VCaP (cell line): ENCODE measurements at regions not wholly inside any gene's neighbourhood (a gene's known extent, or its start where the extent isn't known, plus 50 kb on each side); places are given as distances from the start of the nearest gene placed in this dataset.

Experiments used
- H3K27ac ChIP-seq: fragments of 450-650 bp; 2 replicates; pipeline ENCODE4 v1.5.1; 2017
- TF ChIP-seq, protein P1 (sequence below): fragments of 450-650 bp; conservative IDR thresholded peaks from 2 replicates; pipeline ENCODE4 v1.5.1; 2017; ENCODE audit warnings: mild to moderate bottlenecking, moderate library complexity

DNA sequence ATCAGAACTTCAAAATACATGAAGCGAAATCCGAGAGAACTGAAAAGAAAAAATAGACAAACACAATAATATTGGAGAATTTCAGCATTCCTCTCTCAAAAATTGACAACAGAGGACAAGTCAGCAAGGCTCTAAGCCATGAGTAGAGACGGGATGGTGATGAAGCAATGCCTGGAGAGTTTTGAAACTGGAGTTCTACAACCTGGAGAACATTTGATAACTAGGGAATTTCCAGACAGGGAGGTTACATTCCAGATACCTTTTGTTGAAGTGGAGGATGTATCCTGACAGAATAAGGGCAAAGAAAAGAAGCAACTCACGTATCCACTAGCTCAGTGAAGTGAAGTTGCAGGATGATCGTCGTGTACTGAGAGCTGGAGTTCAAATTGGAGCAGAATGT is 291.4 kb downstream of the CTTN start:
- TF ChIP-seq, protein P1, sequence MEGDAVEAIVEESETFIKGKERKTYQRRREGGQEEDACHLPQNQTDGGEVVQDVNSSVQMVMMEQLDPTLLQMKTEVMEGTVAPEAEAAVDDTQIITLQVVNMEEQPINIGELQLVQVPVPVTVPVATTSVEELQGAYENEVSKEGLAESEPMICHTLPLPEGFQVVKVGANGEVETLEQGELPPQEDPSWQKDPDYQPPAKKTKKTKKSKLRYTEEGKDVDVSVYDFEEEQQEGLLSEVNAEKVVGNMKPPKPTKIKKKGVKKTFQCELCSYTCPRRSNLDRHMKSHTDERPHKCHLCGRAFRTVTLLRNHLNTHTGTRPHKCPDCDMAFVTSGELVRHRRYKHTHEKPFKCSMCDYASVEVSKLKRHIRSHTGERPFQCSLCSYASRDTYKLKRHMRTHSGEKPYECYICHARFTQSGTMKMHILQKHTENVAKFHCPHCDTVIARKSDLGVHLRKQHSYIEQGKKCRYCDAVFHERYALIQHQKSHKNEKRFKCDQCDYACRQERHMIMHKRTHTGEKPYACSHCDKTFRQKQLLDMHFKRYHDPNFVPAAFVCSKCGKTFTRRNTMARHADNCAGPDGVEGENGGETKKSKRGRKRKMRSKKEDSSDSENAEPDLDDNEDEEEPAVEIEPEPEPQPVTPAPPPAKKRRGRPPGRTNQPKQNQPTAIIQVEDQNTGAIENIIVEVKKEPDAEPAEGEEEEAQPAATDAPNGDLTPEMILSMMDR: no peak
- no peak overlapping the region for H3K27ac ChIP-seq

DNA sequence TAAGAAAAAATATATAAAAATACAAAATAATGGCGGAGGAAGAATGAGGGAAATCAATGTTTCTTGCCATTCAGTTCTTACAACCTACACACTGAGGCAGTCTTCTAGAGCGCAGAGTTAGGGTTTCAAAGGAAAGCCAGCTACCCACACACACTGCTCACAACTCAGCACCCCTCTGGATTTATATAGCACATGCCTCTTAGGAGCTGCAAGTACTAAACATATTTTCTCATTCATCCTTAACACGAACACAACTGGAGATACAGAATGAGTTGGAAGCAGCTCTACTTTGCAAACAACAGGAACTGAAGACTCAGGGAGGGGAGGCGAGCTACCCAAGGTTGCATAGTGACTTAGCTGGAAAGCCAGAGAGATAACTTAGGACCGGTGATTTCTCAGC is 293.8 kb downstream of the CTTN start:
- TF ChIP-seq, protein P1: no peak
- H3K27ac ChIP-seq: no peak overlapping the region

DNA sequence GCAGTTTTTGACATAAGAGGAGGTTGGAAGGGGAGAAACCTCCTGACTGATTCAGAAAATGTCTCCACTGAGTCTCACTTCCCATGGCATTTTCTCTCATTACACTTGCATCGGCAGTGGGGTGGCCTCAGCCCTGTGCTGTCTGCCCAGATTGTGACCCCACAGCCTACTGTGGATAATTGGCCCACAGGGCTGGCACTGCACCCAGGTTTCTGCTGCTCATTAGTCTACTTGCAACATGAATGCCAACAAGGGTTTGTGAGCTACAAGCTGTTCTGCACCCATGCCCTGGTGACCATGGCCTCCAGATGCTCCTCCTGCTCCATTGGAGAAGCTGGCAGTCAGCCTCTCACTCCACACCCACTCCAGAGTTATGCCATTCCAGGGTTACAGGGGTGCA is 296.0 kb downstream of the CTTN start:
- H3K27ac ChIP-seq: no peak overlapping the region
- TF ChIP-seq, protein P1: no peak

DNA sequence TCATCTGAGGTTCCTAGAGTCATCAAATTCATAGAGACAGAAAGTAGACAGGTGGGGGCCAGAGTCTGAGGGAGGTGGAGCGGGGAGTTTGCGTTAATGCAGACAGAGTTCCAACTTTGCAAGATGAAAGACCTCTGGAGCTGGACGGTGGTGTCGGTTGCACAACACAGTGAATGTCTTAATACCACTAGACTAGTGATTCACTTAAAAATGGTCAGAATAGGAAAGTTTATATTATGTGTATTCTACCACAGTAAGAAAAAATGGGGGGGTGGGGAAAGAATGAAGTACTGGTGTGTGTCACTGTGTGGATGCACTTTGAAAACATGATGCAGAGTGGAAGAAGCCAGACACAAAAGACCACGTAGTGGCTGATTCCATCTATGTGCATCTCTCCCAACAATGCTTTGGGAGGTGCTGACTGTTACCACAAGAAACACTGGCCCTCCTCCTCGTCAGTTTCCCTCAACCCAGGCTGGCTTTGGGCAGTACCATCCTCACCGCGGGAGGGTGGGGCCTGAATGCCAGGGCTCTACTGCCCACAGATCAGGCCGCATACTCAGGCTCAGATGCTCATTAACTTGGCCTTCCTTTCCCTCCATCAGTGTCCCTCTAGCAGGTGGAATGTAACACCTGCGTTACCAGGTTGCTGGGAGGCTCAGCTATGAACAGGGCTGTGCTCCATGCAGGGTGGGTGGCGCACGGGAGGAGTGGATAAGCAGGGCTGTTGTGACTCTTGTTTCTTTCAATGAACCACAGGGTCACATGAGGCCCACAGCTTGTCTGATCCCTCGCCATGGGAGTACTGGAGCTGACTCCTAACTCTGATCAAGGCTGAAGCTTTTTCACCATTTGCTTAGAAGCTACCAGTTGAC is 297.0 kb downstream of the CTTN start:
- TF ChIP-seq, protein P1: no peak
- no peak overlapping the region for H3K27ac ChIP-seq

DNA sequence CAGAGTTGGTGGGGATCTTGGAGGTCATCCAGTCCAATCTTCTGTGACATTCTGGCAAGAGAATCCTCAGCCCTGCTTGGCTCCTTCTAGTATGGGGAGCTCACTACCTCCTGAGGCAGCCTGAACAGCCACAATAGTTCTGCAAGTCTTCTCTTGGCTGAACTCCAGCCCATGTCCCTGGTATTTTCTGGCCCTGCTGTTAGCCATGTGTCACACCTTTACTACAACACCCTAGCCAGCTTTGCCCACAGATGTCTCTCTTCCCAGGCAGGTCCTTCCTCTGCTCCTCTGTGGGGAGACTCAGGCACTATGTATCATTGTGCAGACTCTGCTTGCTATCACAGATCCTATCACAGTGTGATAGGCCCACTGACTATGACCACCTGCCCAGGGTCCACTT is 297.7 kb downstream of the CTTN start:
- TF ChIP-seq, protein P1: no peak
- H3K27ac ChIP-seq: no peak overlapping the region

DNA sequence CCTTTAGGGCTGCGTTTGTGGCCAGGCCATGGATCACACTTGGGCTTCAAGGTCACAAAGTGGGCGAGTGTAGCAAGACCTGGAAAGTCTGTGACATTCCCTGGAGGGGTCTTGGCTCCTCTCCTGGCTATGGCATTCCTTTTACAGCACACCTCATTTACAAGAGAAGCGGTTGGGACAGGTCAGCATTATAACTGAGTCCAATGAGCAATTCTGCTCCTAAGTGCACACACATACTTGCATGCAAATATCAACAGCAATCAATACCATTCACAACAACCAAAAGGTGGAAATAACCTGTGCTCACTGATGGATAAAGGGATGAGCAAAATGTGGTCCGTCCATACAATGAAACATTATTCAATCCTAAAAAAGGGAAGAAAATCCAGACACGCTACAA is 298.2 kb downstream of the CTTN start:
- H3K27ac ChIP-seq: no peak overlapping the region
- TF ChIP-seq, protein P1: no peak

DNA sequence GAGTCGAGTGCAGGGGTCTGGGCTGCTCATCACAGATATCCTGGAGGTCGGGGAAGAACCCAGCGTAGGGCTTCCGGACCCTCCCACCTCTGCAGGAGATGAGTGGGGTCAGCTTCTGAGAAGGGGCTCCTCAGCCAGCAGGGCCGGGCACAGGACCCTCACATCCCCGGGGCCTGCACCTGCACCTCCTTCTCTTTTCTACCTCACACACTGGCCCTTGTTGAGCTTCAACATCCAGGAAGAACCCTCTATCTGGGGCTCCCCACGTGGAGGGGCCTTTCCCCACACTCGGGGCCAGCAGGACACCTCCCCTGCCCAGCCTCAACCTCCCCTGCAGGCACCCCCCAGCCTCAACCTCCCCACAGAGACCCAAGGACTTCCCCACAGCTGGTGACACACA is 299.4 kb downstream of the CTTN start:
- TF ChIP-seq, protein P1: no peak
- H3K27ac ChIP-seq: no peak overlapping the region; the same call in 1 of the 2 replicates
